Endothelial cell of umbilical vein (primary cell): ENCODE measurements at regions not wholly inside any gene's neighbourhood (a gene's known extent, or its start where the extent isn't known, plus 50 kb on each side); places are given as distances from the start of the nearest gene placed in this dataset.

ENCODE experiments used
- BruUV-seq: library from RNA; stranded (reverse); fragments of 400-500 nt; replicated peaks from 2 replicates; lab custom pipeline; 2021; lab: Mats Ljungman, UMichigan
- CTCF ChIA-PET: fragments of 300-600, 350-600 bp; sonication (Branson Sonifier 250); formaldehyde crosslinking; loops from one replicate; lab custom pipeline; 2021; ENCODE audit warnings: antibody characterized with exemption, inconsistent platforms; lab: Charles Lee
- POLR2A ChIA-PET: fragments of 300-600, 350-600 bp; sonication (Branson Sonifier 250); formaldehyde crosslinking; loops from one replicate; lab custom pipeline; 2021; ENCODE audit warnings: antibody characterized with exemption, inconsistent platforms; lab: Charles Lee
- DNase-seq: peaks from one replicate; pipeline ENCODE4 v3.0.0-alpha.2; 2011; ENCODE audit warnings: low read depth, low spot score
- FAIRE-seq: peaks from 2 replicates; lab custom pipeline; 2011; peaks lifted over from hg19 to GRCh38; lab: Jason Lieb, UNC
- H2AFZ ChIP-seq: 2 replicates; pipeline ENCODE4 v1.6.0; 2012; ENCODE audit warnings: low read depth, low read length, control low read depth, inconsistent platforms
- H3K27ac ChIP-seq: 2 replicates; pipeline ENCODE4 v1.5.1; 2011; ENCODE audit warnings: low read depth, mild to moderate bottlenecking, control low read depth, low read length, moderate library complexity; ENCODE audit not compliant: insufficient read depth
- H3K27me3 ChIP-seq, 2 experiments: 2 replicates each; pipeline versions ENCODE4 v1.6.0 to v1.6.1; 2011; ENCODE audit warnings: low read length in 2 of 2, mixed read lengths in 1 of 2; ENCODE audit not compliant: control insufficient read depth in 2 of 2, insufficient read depth in 2 of 2
- H3K36me3 ChIP-seq, 2 experiments: 2 replicates in 1 of 2; 3 replicates in 1 of 2; pipeline ENCODE4 v1.5.1; 2011; ENCODE audit warnings: low read length in 2 of 2, mild to moderate bottlenecking in 1 of 2, moderate library complexity in 1 of 2; ENCODE audit not compliant: control insufficient read depth in 2 of 2, insufficient read depth in 2 of 2; ENCODE audit errors: extremely low read depth in 1 of 2
- H3K4me1 ChIP-seq: 3 replicates; pipeline ENCODE4 v1.5.1; 2011; ENCODE audit warnings: mild to moderate bottlenecking, low read length; ENCODE audit not compliant: control insufficient read depth, insufficient read depth; ENCODE audit errors: extremely low read depth
- H3K4me2 ChIP-seq: 2 replicates; pipeline ENCODE4 v1.6.1; 2011; ENCODE audit warnings: low read length, control low read depth, mixed read lengths; ENCODE audit not compliant: insufficient read depth
- H3K4me3 ChIP-seq, 3 experiments: fragments of 200-600 bp in 1 of 3; sonication (generic), shearing (Covaris generic) in 1 of 3; replicated peaks in 1 of 3; 2 replicates each; pipeline ENCODE4 v1.5.1; 2011 to 2016; ENCODE audit warnings: control low read depth in 3 of 3, low read length in 3 of 3, mild to moderate bottlenecking in 2 of 3, inconsistent platforms in 1 of 3, low read depth in 1 of 3, moderate library complexity in 1 of 3; ENCODE audit not compliant: insufficient read depth in 1 of 3
- H3K79me2 ChIP-seq: 2 replicates; pipeline ENCODE4 v1.6.0; 2012; ENCODE audit warnings: low read length, inconsistent platforms; ENCODE audit not compliant: control insufficient read depth, insufficient read depth
- H3K9ac ChIP-seq: replicated peaks from 2 replicates; pipeline ENCODE3; 2011; ENCODE audit warnings: low read length, control low read depth; ENCODE audit not compliant: insufficient read depth; ENCODE audit errors: extremely low read depth
- H3K9me1 ChIP-seq: replicated peaks from 3 replicates; pipeline ENCODE4 v1.6.0; 2011; ENCODE audit warnings: mild to moderate bottlenecking, low read length; ENCODE audit not compliant: control insufficient read depth, insufficient read depth; ENCODE audit errors: extremely low read depth
- H3K9me3 ChIP-seq: replicated peaks from 2 replicates; pipeline ENCODE4 v1.5.1; 2012; ENCODE audit warnings: low read length, inconsistent platforms; ENCODE audit not compliant: control insufficient read depth, insufficient read depth
- H4K20me1 ChIP-seq: replicated peaks from 2 replicates; pipeline ENCODE3; 2011; ENCODE audit warnings: mild to moderate bottlenecking, low read length; ENCODE audit not compliant: control insufficient read depth, insufficient read depth; ENCODE audit errors: extremely low read depth
- EZH2 ChIP-seq: IDR thresholded peaks from 2 replicates; pipeline ENCODE4 v1.6.1; 2012; ENCODE audit warnings: borderline replicate concordance, low read depth, mild to moderate bottlenecking, moderate library complexity, low read length, inconsistent platforms; ENCODE audit not compliant: severe bottlenecking
- FOS ChIP-seq: IDR thresholded peaks from 2 replicates; pipeline ENCODE4 v1.6.1; 2011; ENCODE audit warnings: mild to moderate bottlenecking, low read length, moderate library complexity, borderline replicate concordance; ENCODE audit not compliant: insufficient read depth
- GATA2 ChIP-seq: IDR thresholded peaks from 2 replicates; pipeline ENCODE4 v1.7.0; 2011; ENCODE audit warnings: low read depth, mild to moderate bottlenecking, moderate library complexity, mixed read lengths, low read length; ENCODE audit not compliant: insufficient read length, insufficient read depth
- JUN ChIP-seq: IDR thresholded peaks from 2 replicates; pipeline ENCODE4 v1.6.1; 2011; ENCODE audit warnings: borderline replicate concordance, low read depth; ENCODE audit not compliant: insufficient read length, insufficient read depth
- MYC ChIP-seq: IDR thresholded peaks from one replicate; pipeline ENCODE4 v1.6.1; 2011; ENCODE audit warnings: mild to moderate bottlenecking, low read depth, low read length
- POLR2A ChIP-seq: IDR thresholded peaks from 2 replicates; pipeline ENCODE4 v1.6.1; 2012; ENCODE audit warnings: low read depth, mild to moderate bottlenecking, control low read depth, low read length
- POLR2AphosphoS5 ChIP-seq: IDR thresholded peaks from 2 replicates; pipeline ENCODE4 v1.6.1; 2012; ENCODE audit warnings: low read depth, mild to moderate bottlenecking, control low read depth, low read length, moderate library complexity; ENCODE audit not compliant: insufficient read depth
- dilution Hi-C: fragments of 300-500 bp; cut with MboI; formaldehyde crosslinking; loops from one replicate; pipeline ENCODE4 v1.15.0; 2019; ENCODE audit warnings: low sequenced_read_pairs; ENCODE audit not compliant: extremely low pct_ligation_motif_present
- intact Hi-C: fragments of 100-400 bp; cut with micrococcal nuclease; formaldehyde crosslinking; loops from one replicate; pipeline ENCODE4 v1.10.0; 2022
- TF ChIP-seq, protein P1 (sequence below): IDR thresholded peaks from 2 replicates; pipeline ENCODE4 v1.6.1; 2011; ENCODE audit not compliant: insufficient read depth, insufficient read length
- TF ChIP-seq, protein P2 (sequence below), 2 donors: IDR thresholded peaks; 1 replicate in 1 of 2; 2 replicates in 1 of 2; pipeline ENCODE4 v1.5.1; 2011; ENCODE audit warnings: low read length in 2 of 2, mild to moderate bottlenecking in 2 of 2, moderate library complexity in 2 of 2, control low read depth in 1 of 2, inconsistent platforms in 1 of 2, low read depth in 1 of 2; ENCODE audit not compliant: insufficient read depth in 1 of 2; ENCODE audit errors: extremely low read depth in 1 of 2

DNA sequence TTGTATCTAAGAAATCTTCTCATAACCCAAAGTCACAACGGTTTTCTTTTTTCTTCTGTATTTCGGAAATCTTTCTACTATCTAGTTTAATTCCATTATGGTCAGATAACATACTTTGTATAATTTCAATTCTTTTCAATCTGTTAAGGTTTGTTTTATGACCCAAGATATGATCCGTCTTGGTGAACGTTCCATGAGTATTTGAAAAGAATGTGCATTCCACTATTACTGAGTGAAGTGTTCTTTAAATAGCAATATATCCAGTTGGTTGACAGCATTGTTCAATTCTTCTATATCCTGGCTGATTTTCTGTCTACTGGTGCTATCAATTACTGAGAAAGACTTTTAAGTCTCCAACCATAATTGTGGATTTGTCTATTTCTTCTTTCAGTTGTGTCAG is 414.5 kb downstream of the TNS1 start:
- no peak overlapping the region for H2AFZ ChIP-seq
- no peak for FAIRE-seq
- no peaks in the 10 kb centered on the region for H3K9me3 ChIP-seq
- no peaks in the 10 kb centered on the region for H3K36me3 ChIP-seq
- ChIA-PET POLR2A (no interaction called here), CTCF (no interaction called here)
- H4K20me1 ChIP-seq: no peaks in the 10 kb centered on the region
- no peak overlapping the region for H3K9ac ChIP-seq
- H3K4me3 ChIP-seq: no peak overlapping the region
- intact Hi-C loops (no loop called here), dilution Hi-C loops (no loop called here)
- H3K27ac ChIP-seq: no peak overlapping the region
- H3K9me1 ChIP-seq: no peaks in the 10 kb centered on the region
- TF ChIP-seq JUN: no peak
- no peak for TF ChIP-seq FOS
- TF ChIP-seq MYC: no peak
- TF ChIP-seq POLR2A: no peak
- TF ChIP-seq, protein P1, sequence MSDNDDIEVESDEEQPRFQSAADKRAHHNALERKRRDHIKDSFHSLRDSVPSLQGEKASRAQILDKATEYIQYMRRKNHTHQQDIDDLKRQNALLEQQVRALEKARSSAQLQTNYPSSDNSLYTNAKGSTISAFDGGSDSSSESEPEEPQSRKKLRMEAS: no peak
- TF ChIP-seq GATA2: no peak
- no peak for TF ChIP-seq EZH2
- no peak for TF ChIP-seq POLR2AphosphoS5
- TF ChIP-seq, protein P2, sequence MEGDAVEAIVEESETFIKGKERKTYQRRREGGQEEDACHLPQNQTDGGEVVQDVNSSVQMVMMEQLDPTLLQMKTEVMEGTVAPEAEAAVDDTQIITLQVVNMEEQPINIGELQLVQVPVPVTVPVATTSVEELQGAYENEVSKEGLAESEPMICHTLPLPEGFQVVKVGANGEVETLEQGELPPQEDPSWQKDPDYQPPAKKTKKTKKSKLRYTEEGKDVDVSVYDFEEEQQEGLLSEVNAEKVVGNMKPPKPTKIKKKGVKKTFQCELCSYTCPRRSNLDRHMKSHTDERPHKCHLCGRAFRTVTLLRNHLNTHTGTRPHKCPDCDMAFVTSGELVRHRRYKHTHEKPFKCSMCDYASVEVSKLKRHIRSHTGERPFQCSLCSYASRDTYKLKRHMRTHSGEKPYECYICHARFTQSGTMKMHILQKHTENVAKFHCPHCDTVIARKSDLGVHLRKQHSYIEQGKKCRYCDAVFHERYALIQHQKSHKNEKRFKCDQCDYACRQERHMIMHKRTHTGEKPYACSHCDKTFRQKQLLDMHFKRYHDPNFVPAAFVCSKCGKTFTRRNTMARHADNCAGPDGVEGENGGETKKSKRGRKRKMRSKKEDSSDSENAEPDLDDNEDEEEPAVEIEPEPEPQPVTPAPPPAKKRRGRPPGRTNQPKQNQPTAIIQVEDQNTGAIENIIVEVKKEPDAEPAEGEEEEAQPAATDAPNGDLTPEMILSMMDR (IDR thresholded peaks at IDR 0.05; ENCODE audit: extremely low read depth in 1 of 2, insufficient read depth in 1 of 2, low read depth in 1 of 2, low read length in 2 of 2): no peak
- no peaks in the 10 kb centered on the region for H3K27me3 ChIP-seq
- DNase-seq: no peak
- no TSS peak for BruUV-seq
- H3K4me1 ChIP-seq: no peaks in the 10 kb centered on the region
- H3K79me2 ChIP-seq: no peaks in the 10 kb centered on the region
- no peak overlapping the region for H3K4me2 ChIP-seq
